B cell (primary cell): ENCODE measurements at regions not wholly inside any gene's neighbourhood (a gene's known extent, or its start where the extent isn't known, plus 50 kb on each side); places are given as distances from the start of the nearest gene placed in this dataset.

Experiments
- ATAC-seq: fragments of 200-7000 bp; cut with Tn5 transposase; one replicate; pipeline ENCODE4 v1.10.0; 2021; ENCODE audit warnings: low read depth, mild to moderate bottlenecking, moderate number of reproducible peaks, moderate library complexity
- CTCF ChIA-PET: fragments of 350-600 bp; sonication (Branson Sonifier 250); formaldehyde crosslinking; loops from one replicate; lab custom pipeline; 2021; ENCODE audit warnings: antibody characterized with exemption, inconsistent platforms; lab: Charles Lee
- POLR2A ChIA-PET: fragments of 350-600 bp; sonication (Branson Sonifier 250); formaldehyde crosslinking; loops from one replicate; lab custom pipeline; 2021; ENCODE audit warnings: antibody characterized with exemption; lab: Charles Lee
- DNase-seq: peaks from one replicate; pipeline ENCODE4 v3.0.0; 2013
- H2AFZ ChIP-seq: 2 replicates; pipeline ENCODE4 v1.6.1; 2012; ENCODE audit warnings: mild to moderate bottlenecking, low read depth, low read length; ENCODE audit not compliant: insufficient read depth, poor library complexity, severe bottlenecking
- H3K27ac ChIP-seq, 2 donors: 1 replicate in 1 of 2; 2 replicates in 1 of 2; pipeline ENCODE4 v1.5.1; 2012 to 2013; ENCODE audit warnings: low read length in 2 of 2, mild to moderate bottlenecking in 2 of 2, moderate library complexity in 1 of 2
- H3K27me3 ChIP-seq, 4 experiments: fragments of 200-600 bp in 1 of 4; sonication (generic) in 1 of 4; replicated peaks in 1 of 4; 1 replicate in 2 of 4; 2 replicates in 2 of 4; pipeline versions ENCODE4 v1.6.1 to v1.7.0; 2013 to 2016; ENCODE audit warnings: low read length in 3 of 4, mild to moderate bottlenecking in 2 of 4, mixed read lengths in 1 of 4, moderate library complexity in 1 of 4; ENCODE audit not compliant: insufficient read depth in 4 of 4, control insufficient read depth in 3 of 4; ENCODE audit errors: control extremely low read depth in 1 of 4
- H3K36me3 ChIP-seq, 2 experiments: replicated peaks in 1 of 2; 1 replicate in 1 of 2; 2 replicates in 1 of 2; pipeline versions ENCODE4 v1.6.1 to v1.7.1; 2013; ENCODE audit warnings: low read length in 1 of 2; ENCODE audit not compliant: insufficient read depth in 2 of 2, control insufficient read depth in 1 of 2; ENCODE audit errors: control extremely low read depth in 1 of 2, extremely low read depth in 1 of 2
- H3K4me1 ChIP-seq, 2 donors: fragments of 200-600 bp in 1 of 2; sonication (generic) in 1 of 2; 1 replicate in 1 of 2; 2 replicates in 1 of 2; pipeline versions ENCODE4 v1.5.1 to v1.6.1; 2013 to 2017; ENCODE audit warnings: low read length in 2 of 2; ENCODE audit not compliant: control insufficient read depth in 2 of 2, insufficient read depth in 2 of 2
- H3K4me2 ChIP-seq: replicated peaks from 2 replicates; pipeline ENCODE3; 2012; ENCODE audit warnings: mild to moderate bottlenecking, low read depth, low read length; ENCODE audit not compliant: poor library complexity, severe bottlenecking
- H3K4me3 ChIP-seq, 5 experiments: fragments of 200-600 bp in 1 of 5; sonication (generic) in 1 of 5; 1 replicate in 3 of 5; 2 replicates in 2 of 5; pipeline versions ENCODE4 v1.5.1 to v1.7.0; 2011 to 2016; ENCODE audit warnings: low read length in 4 of 5, mild to moderate bottlenecking in 4 of 5, low read depth in 2 of 5, control low read depth in 1 of 5, moderate library complexity in 1 of 5; ENCODE audit not compliant: insufficient read depth in 1 of 5; ENCODE audit errors: control extremely low read depth in 1 of 5, extremely low read depth in 1 of 5
- H3K79me2 ChIP-seq: fragments of 200-600 bp; sonication (generic); one replicate; pipeline ENCODE4 v1.6.0; 2016; ENCODE audit warnings: low read length; ENCODE audit not compliant: control insufficient read depth, insufficient read depth
- H3K9ac ChIP-seq: fragments of 200-600 bp; sonication (generic); 2 replicates; pipeline ENCODE4 v1.6.1; 2017; ENCODE audit warnings: mild to moderate bottlenecking, low read length, moderate library complexity
- H3K9me3 ChIP-seq, 3 donors: one replicate each; pipeline versions ENCODE4 v1.6.1 to v1.7.1; 2013; ENCODE audit warnings: low read length in 2 of 3; ENCODE audit not compliant: control insufficient read depth in 2 of 3, insufficient read depth in 1 of 3; ENCODE audit errors: control extremely low read depth in 1 of 3
- H4K20me1 ChIP-seq: 2 replicates; pipeline ENCODE4 v1.6.0; 2012; ENCODE audit warnings: mild to moderate bottlenecking, low read length; ENCODE audit not compliant: insufficient read depth, control insufficient read depth, poor library complexity, severe bottlenecking
- H3K27ac Mint-ChIP-seq: one replicate; pipeline ENCODE4 v1.8.0; 2021; ENCODE audit warnings: mixed read lengths
- H3K27me3 Mint-ChIP-seq: one replicate; pipeline ENCODE4 v1.8.0; 2021; ENCODE audit warnings: mixed read lengths
- H3K4me1 Mint-ChIP-seq: one replicate; pipeline ENCODE4 v1.8.0; 2021; ENCODE audit warnings: mixed read lengths
- H3K4me3 Mint-ChIP-seq: one replicate; pipeline ENCODE4 v1.8.0; 2021; ENCODE audit warnings: mixed read lengths
- H3K9me3 Mint-ChIP-seq: one replicate; pipeline ENCODE4 v1.8.0; 2022; ENCODE audit warnings: mixed read lengths; ENCODE audit not compliant: insufficient read depth
- EZH2 ChIP-seq: IDR thresholded peaks from 2 replicates; pipeline ENCODE4 v1.6.1; 2012; ENCODE audit warnings: borderline replicate concordance, low read depth, mild to moderate bottlenecking, moderate library complexity, low read length; ENCODE audit not compliant: insufficient read depth, poor library complexity, severe bottlenecking
- WGBS: methylation state at CpG from one replicate; pipeline ENCODE4 v1.1.5; 2013; ENCODE audit warnings: missing lambda C conversion rate; ENCODE audit not compliant: insufficient coverage; 5-methylcytosine and 5-hydroxymethylcytosine counted together
- intact Hi-C: fragments of 100-400 bp; cut with micrococcal nuclease; formaldehyde crosslinking; loops from one replicate; pipeline ENCODE4 v1.10.0; 2022
- TF ChIP-seq, protein P1 (sequence below): fragments of 200-600 bp; IDR thresholded peaks from one replicate; pipeline ENCODE4 v1.8.0; 2022; ENCODE audit warnings: antibody characterized with exemption, mild to moderate bottlenecking

GRCh38 chr9:16202221-16202620 lies 649.4 kb downstream of the CCDC171 start:
- no peak for ATAC-seq
- Histone ChIP-seq H3K9ac (no peak overlapping the region), H3K4me2 (no peak overlapping the region), H2AFZ (no peak overlapping the region), H3K27ac (no peak overlapping the region), H4K20me1 (no peaks in the 10 kb centered on the region), H3K27me3 (no peaks in the 10 kb centered on the region), H3K4me1 (no peaks in the 10 kb centered on the region), H3K9me3 (peaks cover 0 to 13% (median 0%) of the 10 kb centered on the region in 3 donors), H3K36me3 (no peaks in the 10 kb centered on the region), H3K4me3 (no peak overlapping the region), H3K79me2 (no peaks in the 10 kb centered on the region)
- H3K27me3 Mint-ChIP-seq = no peaks in the 10 kb centered on the region
- ChIA-PET CTCF (no interaction called here), POLR2A (no interaction called here)
- H3K4me3 Mint-ChIP-seq = no peak overlapping the region
- no peaks in the 10 kb centered on the region for H3K4me1 Mint-ChIP-seq
- H3K27ac Mint-ChIP-seq = no peak overlapping the region
- WGBS = 64% methylated on average over 1 of the region's 1 CpG
- no peak for DNase-seq
- intact Hi-C loops = no loop called here
- TF ChIP-seq, protein P1, sequence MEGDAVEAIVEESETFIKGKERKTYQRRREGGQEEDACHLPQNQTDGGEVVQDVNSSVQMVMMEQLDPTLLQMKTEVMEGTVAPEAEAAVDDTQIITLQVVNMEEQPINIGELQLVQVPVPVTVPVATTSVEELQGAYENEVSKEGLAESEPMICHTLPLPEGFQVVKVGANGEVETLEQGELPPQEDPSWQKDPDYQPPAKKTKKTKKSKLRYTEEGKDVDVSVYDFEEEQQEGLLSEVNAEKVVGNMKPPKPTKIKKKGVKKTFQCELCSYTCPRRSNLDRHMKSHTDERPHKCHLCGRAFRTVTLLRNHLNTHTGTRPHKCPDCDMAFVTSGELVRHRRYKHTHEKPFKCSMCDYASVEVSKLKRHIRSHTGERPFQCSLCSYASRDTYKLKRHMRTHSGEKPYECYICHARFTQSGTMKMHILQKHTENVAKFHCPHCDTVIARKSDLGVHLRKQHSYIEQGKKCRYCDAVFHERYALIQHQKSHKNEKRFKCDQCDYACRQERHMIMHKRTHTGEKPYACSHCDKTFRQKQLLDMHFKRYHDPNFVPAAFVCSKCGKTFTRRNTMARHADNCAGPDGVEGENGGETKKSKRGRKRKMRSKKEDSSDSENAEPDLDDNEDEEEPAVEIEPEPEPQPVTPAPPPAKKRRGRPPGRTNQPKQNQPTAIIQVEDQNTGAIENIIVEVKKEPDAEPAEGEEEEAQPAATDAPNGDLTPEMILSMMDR = no peak
- TF ChIP-seq EZH2 = no peak
- H3K9me3 Mint-ChIP-seq = no peaks in the 10 kb centered on the region

DNA sequence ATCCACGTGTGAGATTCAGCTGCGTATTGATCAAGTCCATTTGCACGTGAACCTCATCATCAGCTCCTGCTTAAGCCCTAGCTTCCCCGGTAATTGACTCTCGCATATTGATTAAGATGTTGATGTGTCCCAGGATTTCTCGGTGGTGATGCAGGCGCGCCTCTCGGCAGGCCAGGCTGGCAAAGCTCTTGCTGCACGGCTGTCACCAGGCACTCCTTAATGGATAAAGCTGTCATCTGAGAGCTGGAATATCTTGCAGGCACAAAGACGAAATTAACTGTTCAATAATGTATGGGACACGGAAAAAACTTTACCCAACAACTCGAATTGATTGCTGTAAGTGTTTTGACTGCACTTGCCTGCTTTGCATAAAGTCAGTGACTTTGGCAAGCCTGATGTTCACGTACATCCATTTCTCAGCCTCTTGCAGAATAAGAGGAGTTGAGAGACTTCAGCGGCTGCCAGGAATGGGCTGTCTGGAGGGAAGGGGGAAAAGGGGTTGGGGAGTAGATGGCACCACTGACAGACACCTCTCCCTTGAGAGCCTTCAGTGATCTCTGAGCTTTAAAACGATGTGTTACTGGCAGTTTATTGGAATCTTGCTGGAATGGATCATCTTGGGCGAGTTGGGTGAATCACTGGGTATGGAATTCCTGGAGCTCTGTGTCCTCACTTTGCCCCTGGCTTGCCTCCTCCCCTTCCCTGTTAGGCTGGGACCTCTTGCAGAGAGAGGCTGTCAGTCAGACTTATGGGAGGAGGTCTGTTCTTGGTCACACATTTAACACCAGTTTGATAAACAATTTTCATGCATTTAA lies 650.3 kb downstream of the CCDC171 start:
- no peaks in the 10 kb centered on the region for H3K9me3 Mint-ChIP-seq
- no peak for ATAC-seq
- no peak for DNase-seq
- 85% methylated on average over 14 of the region's 17 CpGs for WGBS
- H3K27me3 Mint-ChIP-seq = no peaks in the 10 kb centered on the region
- H3K4me3 Mint-ChIP-seq = no peak overlapping the region
- no peak overlapping the region for H3K9ac ChIP-seq
- H3K4me1 Mint-ChIP-seq = no peaks in the 10 kb centered on the region
- H3K79me2 ChIP-seq = no peaks in the 10 kb centered on the region
- H3K27ac Mint-ChIP-seq = no peak overlapping the region
- ChIA-PET CTCF (no interaction called here), POLR2A (no interaction called here)
- intact Hi-C loops = no loop called here
- no peak overlapping the region for H3K4me3 ChIP-seq
- no peak overlapping the region for H2AFZ ChIP-seq
- no peaks in the 10 kb centered on the region for H3K4me1 ChIP-seq
- H3K4me2 ChIP-seq = no peak overlapping the region
- H4K20me1 ChIP-seq = no peaks in the 10 kb centered on the region
- peaks cover 0 to 13% (median 0%) of the 10 kb centered on the region in 3 donors for H3K9me3 ChIP-seq
- TF ChIP-seq, protein P1 = no peak
- no peak for TF ChIP-seq EZH2
- H3K27me3 ChIP-seq = no peaks in the 10 kb centered on the region
- no peak overlapping the region for H3K27ac ChIP-seq
- no peaks in the 10 kb centered on the region for H3K36me3 ChIP-seq
